HG03045 (cell line): ENCODE measurements at regions not wholly inside any gene's neighbourhood (a gene's known extent, or its start where the extent isn't known, plus 50 kb on each side); places are given as distances from the start of the nearest gene placed in this dataset.
"Not testable (repeated sequence)": the region's sequence is repeated elsewhere in the genome, so short reads cannot be mapped to it uniquely, and the experiment has no call there.

Experiments
- ATAC-seq: cut with Tn5 transposase; IDR thresholded peaks from one replicate; pipeline ENCODE4 v1.9.1; 2021; ENCODE audit warnings: mild to moderate bottlenecking, moderate library complexity; ENCODE audit not compliant: unreplicated experiment

GRCh38 chr3:4069796-4070195 lies 233.4 kb upstream of the SETMAR start:
- ATAC-seq, result no peak

GRCh38 chr3:4071481-4072184 lies 231.5 kb upstream of the SETMAR start:
- ATAC-seq, result no peak

DNA sequence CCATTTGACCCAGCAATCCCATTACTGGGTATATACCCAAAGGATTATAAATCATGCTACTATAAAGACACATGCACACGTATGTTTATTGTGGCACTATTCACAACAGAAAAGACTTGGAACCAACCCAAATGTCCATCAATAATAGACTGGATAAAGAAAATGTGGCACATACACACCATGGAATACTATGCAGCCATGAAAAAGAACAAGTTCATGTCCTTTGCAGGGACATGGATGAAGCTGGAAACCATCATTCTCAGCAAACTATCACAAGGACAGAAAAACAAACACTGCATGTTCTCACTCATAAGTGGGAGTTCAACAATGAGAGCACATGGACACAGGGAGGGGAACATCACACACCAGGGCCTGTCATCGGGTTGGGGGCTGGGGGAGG lies 225.9 kb upstream of the SETMAR start:
- not testable (repeated sequence) for ATAC-seq

GRCh38 chr3:4077950-4078349 lies 225.2 kb upstream of the SETMAR start:
- ATAC-seq, result no peak

DNA sequence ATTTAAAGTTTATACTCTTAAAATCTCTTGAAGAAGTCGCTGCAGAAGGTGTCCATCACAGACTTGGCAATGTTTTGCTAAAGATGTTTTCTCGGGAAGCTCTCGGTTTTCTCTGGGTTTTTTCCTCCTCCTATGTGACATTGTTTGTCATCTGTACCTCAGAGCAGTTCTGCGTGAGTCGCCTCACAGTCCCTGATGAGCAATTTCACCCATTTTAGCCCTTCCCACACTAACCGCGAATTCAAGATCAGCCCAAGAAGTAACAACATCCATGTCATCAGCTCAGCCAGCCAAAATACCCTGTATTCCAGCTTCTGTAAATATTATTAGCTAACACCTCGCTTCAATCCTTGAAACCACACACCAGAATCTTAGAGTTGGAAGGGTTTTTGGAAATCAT lies 224.3 kb upstream of the SETMAR start:
- ATAC-seq, result peak; percentile 88

- no peak for ATAC-seq
Measured at GRCh38 chr3:4079339-4080195, 223.6 kb upstream of the SETMAR start.

- ATAC-seq, result no peak
Measured at GRCh38 chr3:4083225-4084015, 219.7 kb upstream of the SETMAR start.

DNA sequence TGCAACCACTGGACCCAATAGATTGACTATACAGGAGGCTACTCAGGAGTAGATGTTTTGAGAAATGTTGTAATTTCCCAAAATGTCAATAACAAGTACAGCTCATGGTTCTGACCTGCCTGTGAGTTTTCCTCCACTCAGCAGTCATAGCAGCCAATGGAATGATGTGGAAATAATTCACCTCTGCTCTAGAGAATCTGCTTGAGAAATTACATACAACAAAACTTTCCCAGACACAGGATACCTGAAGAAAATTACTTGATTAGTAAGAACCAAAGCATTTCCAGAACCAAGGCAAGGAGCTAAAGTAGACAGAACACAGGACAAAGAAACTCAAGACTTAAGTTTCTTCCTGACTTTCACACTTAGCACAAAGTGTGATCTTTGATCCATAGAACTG lies 218.9 kb upstream of the SETMAR start:
- ATAC-seq, result no peak

GRCh38 chr3:4086662-4087061 lies 216.5 kb upstream of the SETMAR start:
- not testable (repeated sequence) for ATAC-seq

DNA sequence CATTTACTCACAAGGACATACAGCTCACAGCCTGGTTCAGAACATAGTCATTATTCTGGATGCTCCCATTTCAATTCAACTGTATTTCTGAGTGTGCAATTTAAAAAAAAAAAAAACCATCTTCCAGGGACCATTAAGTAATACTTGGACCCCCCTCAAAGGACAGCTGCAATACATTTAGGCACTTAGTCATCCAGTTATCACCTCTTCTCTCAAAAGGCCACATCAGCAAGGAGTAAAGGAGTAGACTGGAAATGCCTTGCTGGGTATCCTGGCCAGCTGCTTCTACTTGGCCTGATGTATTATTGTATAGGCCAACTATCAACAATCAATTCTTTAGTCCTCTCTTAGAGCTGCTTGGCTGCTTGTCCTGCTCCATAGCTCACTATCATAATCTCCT lies 211.4 kb upstream of the SETMAR start:
- no peak for ATAC-seq

GRCh38 chr3:4097801-4098200 lies 205.4 kb upstream of the SETMAR start:
- ATAC-seq, result no peak

DNA sequence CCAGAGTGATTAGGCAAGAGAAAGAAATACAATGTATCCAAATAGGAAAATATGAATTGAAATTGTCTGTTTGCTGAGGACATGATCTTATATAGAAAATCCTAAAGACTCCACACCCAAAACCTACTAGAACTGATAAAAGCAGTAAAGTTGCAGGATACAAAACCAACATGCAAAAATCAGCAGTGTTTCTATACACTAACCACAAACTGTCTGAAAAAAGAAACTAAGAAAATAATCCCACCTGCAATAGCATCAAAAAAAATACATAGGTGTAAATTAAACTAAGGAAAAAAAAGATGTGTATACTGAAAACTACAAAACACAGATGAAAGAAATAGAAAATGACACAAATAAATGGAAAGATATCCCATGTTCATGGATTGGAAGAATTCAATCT lies 203.6 kb upstream of the SETMAR start:
- no peak for ATAC-seq

DNA sequence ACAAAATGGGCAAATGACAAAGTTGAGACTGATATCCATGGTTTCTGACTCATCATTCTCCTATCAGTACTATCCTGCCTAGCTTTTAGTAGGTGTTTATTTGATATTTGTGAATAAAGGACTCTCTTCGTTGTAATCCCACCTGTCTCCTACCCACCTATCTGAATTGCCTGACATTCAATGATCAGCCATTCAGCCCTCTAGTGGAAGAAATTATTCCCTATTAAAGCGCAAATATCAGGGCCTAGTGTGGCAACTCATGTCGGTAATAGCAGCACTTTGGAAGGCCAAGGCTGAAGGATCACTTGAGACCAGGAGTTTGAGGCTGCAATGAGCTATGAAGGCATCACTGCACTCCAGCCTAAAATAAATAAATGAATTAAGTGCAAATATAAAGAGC lies 195.7 kb upstream of the SETMAR start:
- no peak for ATAC-seq

- no peak for ATAC-seq
Measured at GRCh38 chr3:4113811-4114522, 189.2 kb upstream of the SETMAR start.

- no peak for ATAC-seq
Measured at GRCh38 chr3:4119119-4119518, 184.1 kb upstream of the SETMAR start.

DNA sequence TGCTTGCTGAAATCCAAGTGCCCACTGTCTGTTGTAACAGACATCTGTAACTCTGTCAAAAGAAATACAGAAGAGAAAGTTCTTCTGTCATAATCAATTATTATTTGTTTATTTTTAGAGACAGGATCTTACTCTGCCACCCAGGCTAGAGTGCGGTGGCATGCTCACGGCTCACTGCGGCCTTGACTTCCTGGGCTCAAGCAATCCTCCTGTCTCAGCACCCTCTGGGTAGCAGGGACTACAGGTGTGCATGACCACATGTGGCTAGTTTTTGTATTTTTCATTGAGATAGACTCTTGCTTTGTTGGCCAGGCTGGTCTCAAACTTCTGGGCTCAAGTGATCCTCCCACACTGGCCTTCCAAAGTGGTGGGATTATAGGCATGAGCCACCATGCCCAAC lies 177.6 kb upstream of the SETMAR start:
- ATAC-seq, result no peak

GRCh38 chr3:4138150-4138785 lies 164.9 kb upstream of the SETMAR start:
- no peak for ATAC-seq

DNA sequence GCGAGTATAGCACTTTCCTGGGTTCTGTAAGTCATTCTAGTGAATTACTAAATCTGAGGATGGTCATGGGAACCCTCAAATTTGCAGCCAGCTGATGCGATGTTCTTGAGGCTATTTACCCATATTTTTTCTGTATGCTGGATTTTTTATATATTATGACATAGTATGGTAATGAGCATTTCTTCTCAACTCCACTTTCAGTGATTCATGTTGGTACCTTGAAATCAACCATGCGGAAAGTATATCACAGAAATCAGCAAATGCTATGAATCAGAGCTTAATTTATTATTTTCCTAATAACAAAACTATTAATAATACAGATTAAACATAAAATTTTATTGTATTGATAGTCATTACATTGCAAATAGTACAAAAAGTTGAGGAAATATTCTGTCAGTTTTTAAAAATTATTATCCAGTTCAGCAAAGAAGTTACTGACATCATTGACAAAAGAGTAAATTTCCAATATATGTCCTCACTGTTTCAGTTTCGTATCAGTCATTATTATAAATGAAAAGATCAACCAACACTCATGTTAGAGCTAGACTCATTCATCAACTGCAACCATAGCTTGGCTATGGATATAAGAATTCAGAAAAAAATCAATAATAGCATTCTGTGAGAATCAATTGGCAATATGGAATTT lies 164.3 kb upstream of the SETMAR start:
- no peak for ATAC-seq

- ATAC-seq, result no peak
Measured at GRCh38 chr3:4139462-4140140, 163.6 kb upstream of the SETMAR start.
